Frontal cortex (tissue), 3 donors: ENCODE measurements at regions not wholly inside any gene's neighbourhood (a gene's known extent, or its start where the extent isn't known, plus 50 kb on each side); places are given as distances from the start of the nearest gene placed in this dataset.
"Not testable (repeated sequence)": the region's sequence is repeated elsewhere in the genome, so short reads cannot be mapped to it uniquely, and the experiment has no call there.

Source experiments
- DNase-seq, 2 donors: peaks; one replicate each; pipeline ENCODE4 v3.0.0; 2012; ENCODE audit warnings: low spot score in 2 of 2
- FAIRE-seq: peaks from 2 replicates; lab custom pipeline; 2012; peaks lifted over from hg19 to GRCh38; lab: Jason Lieb, UNC
- donor health status: control.
- donor health status: control.
- donor health status: control.

GRCh38 chr2:91519914-91520313 lies 2828.4 kb downstream of the RPIA start:
- FAIRE-seq, result not testable (repeated sequence)

GRCh38 chr2:91520523-91520922 lies 2829.1 kb downstream of the RPIA start:
- not testable (repeated sequence) for DNase-seq, FAIRE-seq

More at GRCh38 chr2:91519914-91520313, 2828.4 kb downstream of the RPIA start:
- not testable (repeated sequence) for DNase-seq

- FAIRE-seq, DNase-seq: not testable (repeated sequence)
Observed at GRCh38 chr2:91520972-91521535, 2829.6 kb downstream of the RPIA start.

- DNase-seq, FAIRE-seq: not testable (repeated sequence)
Observed at GRCh38 chr2:91521944-91522343, 2830.5 kb downstream of the RPIA start.

- DNase-seq, FAIRE-seq: not testable (repeated sequence)
Observed at GRCh38 chr2:91522877-91523276, 2831.4 kb downstream of the RPIA start.

- not testable (repeated sequence) for DNase-seq, FAIRE-seq
Observed at GRCh38 chr2:91523751-91524150, 2832.3 kb downstream of the RPIA start.

GRCh38 chr2:91525587-91525986 lies 2834.1 kb downstream of the RPIA start:
- not testable (repeated sequence) for DNase-seq, FAIRE-seq

GRCh38 chr2:91526083-91526482 lies 2834.6 kb downstream of the RPIA start:
- DNase-seq, FAIRE-seq: not testable (repeated sequence)

GRCh38 chr2:91527056-91527455 lies 2835.6 kb downstream of the RPIA start:
- not testable (repeated sequence) for FAIRE-seq, DNase-seq

GRCh38 chr2:91527491-91528031 lies 2836.1 kb downstream of the RPIA start:
- not testable (repeated sequence) for FAIRE-seq, DNase-seq

- not testable (repeated sequence) for FAIRE-seq, DNase-seq
Observed at GRCh38 chr2:91528361-91528760, 2836.9 kb downstream of the RPIA start.

GRCh38 chr2:91536109-91536508 lies 2844.6 kb downstream of the RPIA start:
- not testable (repeated sequence) for FAIRE-seq, DNase-seq

- FAIRE-seq, DNase-seq: not testable (repeated sequence)
Observed at GRCh38 chr2:91536549-91537263, 2845.2 kb downstream of the RPIA start.

GRCh38 chr2:91549316-91549715 lies 2857.8 kb downstream of the RPIA start:
- not testable (repeated sequence) for DNase-seq, FAIRE-seq

- peak; percentile 75 for FAIRE-seq
- not testable (repeated sequence) for DNase-seq
Observed at GRCh38 chr2:91558234-91558633, 2866.8 kb downstream of the RPIA start.

- DNase-seq, FAIRE-seq: not testable (repeated sequence)
Observed at GRCh38 chr2:91559269-91559668, 2867.8 kb downstream of the RPIA start.

- not testable (repeated sequence) for FAIRE-seq, DNase-seq
Observed at GRCh38 chr2:91559886-91560614, 2868.6 kb downstream of the RPIA start.

GRCh38 chr2:91562184-91562583 lies 2870.7 kb downstream of the RPIA start:
- not testable (repeated sequence) for DNase-seq, FAIRE-seq

- not testable (repeated sequence) for FAIRE-seq, DNase-seq
Observed at GRCh38 chr2:91564700-91565099, 2873.2 kb downstream of the RPIA start.
